ENCODE measurements at regions not wholly inside any gene's neighbourhood (a gene's known extent, or its start where the extent isn't known, plus 50 kb on each side); places are given as distances from the start of the nearest gene placed in this dataset.

- Histone ChIP-seq H3K36me3 (ENCODE audit: control insufficient read depth in 4 of 4, insufficient read depth in 3 of 4, low read depth in 1 of 4, low read length in 3 of 4) (peaks cover 3 to 20% (median 15%) of the 10 kb centered on the region in 4 donors), H3K9ac (ENCODE audit: low read depth in 1 of 2, low read length in 2 of 2) (no peak overlapping the region), H3K4me3 (ENCODE audit: low read depth in 1 of 3, low read length in 3 of 3) (no peak overlapping the region), H3K27ac (ENCODE audit: low read depth in 1 of 2, low read length in 2 of 2) (no peak overlapping the region), H3K9me3 (ENCODE audit: control insufficient read depth in 4 of 4, low read length in 3 of 4) (no peaks in the 10 kb centered on the region), H3K27me3 (ENCODE audit: control insufficient read depth in 4 of 4, insufficient read depth in 4 of 4, low read length in 3 of 4) (no peaks in the 10 kb centered on the region), H3K4me1 (ENCODE audit: control insufficient read depth in 4 of 4, insufficient read depth in 4 of 4, low read length in 3 of 4) (peaks cover 0 to 8% (median 4%) of the 10 kb centered on the region in 4 donors)
- DNase-seq (ENCODE audit: low spot score) = no peak
- TF ChIP-seq RAD21 (IDR thresholded peaks at IDR 0.05) (no peak), FOXA1 (IDR thresholded peaks at IDR 0.05) (no peak), CTCF (IDR thresholded peaks at IDR 0.05; ENCODE audit: low read depth, low read length, missing input control) (no peak), FOXA2 (IDR thresholded peaks at IDR 0.05) (no peak), EGR1 (IDR thresholded peaks at IDR 0.05; ENCODE audit: low read depth in 2 of 2) (no peak), ATF3 (IDR thresholded peaks at IDR 0.05) (no peak), HNF4A (conservative IDR thresholded peaks at IDR 0.05) (no peak), ZBTB33 (IDR thresholded peaks at IDR 0.05) (no peak), REST (IDR thresholded peaks at IDR 0.05) (no peak), TAF1 (conservative IDR thresholded peaks at IDR 0.05) (no peak), RXRA (IDR thresholded peaks at IDR 0.05) (no peak), YY1 (IDR thresholded peaks at IDR 0.05) (no peak), NR2F2 (IDR thresholded peaks at IDR 0.05) (no peak), SP1 (IDR thresholded peaks at IDR 0.05) (no peak), JUND (IDR thresholded peaks at IDR 0.05) (no peak), HNF4G (IDR thresholded peaks at IDR 0.05) (no peak), MAX (IDR thresholded peaks at IDR 0.05) (no peak)
- 94% methylated on average over 5 of the region's 5 CpGs for WGBS
These were observed 265.0 kb downstream of the UTRN start for GRCh38 chr6:144549837-144550747.

Measured in liver (tissue), 8 donors.